Left hindlimb (tissue), 1 donor: ENCODE measurements at regions not wholly inside any gene's neighbourhood (a gene's known extent, or its start where the extent isn't known, plus 50 kb on each side); places are given as distances from the start of the nearest gene placed in this dataset.
"Not testable (repeated sequence)": the region's sequence is repeated elsewhere in the genome, so short reads cannot be mapped to it uniquely, and the experiment has no call there.

Source experiments
- DNase-seq: peaks from one replicate; pipeline ENCODE4 v3.0.0-alpha.2; 2018

DNA sequence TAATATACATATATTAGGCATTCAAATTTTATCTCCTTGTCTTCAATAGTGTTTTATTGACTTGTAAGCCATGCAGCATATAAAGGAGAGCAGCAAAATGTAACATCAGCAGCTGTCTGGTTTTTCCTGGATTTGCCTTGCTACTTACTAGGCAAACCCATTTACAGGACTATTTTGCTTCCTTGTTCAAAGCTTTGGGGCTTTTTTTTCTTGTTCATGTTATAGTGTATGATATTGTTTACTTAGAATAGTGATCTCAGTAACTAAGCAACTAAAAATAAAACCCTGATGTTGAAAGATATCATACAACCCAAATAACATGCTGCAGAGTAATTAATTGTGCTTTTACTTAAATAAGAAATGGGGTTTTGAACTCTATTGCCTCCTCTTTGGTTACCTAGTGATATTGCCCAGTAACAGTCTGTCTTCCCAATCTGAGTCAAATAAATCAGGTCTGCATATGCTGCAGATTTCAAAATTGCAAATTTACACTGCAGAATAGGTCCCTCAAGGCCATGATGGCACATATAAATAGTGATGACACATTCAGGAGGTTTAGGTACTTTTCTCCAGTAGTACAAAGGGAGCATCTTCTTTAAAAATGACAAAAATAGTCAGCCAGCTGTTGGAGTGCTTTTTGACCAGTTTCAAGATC lies 578.1 kb upstream of the NECTIN3 start:
- DNase-seq: no peak

DNA sequence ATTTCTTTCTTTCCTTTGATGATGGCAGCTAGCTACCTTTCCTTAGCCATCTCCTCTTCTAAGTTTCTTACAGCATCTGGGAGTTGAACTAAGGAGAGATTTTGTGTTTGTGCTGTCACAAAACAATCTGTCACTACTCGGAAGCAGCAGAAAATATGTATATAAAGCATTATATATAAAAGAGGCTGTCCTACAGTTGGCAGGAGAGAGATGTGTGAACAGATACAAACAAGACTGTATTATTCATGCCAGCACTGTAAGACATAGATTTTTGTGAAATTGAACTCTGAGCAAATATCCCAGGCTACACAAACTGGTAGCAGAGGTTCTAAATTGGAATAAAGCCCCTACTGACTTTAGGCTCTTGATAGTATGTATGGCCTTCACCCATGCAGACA lies 577.5 kb upstream of the NECTIN3 start:
- DNase-seq: no peak

DNA sequence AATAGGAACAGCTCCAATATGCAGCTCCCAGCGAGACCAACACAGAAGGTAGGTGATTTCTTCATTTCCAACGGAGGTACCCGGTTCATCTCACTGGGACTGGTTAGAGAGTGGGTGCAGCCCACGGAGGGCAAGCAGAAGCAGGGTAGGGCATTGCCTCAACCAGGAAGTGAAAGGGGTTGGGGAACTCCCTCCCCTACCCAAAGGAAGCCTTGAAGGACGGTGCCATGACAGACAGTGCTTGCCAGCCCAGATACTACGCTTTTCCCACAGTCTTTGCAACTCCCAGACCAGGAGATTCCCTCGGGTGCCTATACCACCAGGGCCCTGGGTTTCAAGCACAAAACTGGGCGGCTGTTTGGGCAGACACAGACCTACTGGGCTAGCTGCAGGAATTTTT lies 576.9 kb upstream of the NECTIN3 start:
- DNase-seq: no peak

DNA sequence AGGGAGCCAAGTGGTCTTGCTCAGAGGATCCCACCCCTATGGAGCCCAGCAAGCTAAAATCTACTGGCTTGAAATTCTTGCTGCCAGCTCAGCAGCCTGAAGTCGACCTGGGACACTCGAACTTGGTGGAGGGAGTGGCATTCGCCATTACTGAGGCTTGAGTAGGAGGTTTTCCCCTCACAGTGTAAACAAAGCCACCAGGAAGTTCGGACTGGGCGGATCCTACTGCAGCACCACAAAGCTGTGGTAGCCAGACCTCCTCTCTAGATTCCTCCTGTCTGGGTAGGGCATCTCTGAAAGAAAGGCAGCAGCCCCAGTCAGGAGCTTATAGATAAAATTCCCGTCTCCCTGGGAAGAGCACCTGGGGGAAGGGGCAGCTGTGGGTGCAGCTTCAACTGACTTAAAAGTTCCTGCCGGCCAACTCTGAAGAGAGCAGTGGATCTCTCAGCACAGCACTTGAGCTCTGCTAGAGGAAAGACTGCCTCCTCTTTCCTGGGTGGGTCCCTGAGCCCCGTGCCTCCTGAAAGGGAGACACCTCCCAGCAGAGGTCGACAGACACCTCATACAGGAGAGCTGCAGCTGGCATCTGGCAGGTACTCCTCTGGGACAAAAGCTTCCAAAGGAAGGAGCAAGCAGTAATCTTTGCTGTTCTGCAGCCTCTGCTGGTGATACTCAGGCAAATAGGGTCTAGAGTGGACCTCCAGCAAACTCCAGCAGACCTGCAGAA lies 576.3 kb upstream of the NECTIN3 start:
- DNase-seq: no peak

DNA sequence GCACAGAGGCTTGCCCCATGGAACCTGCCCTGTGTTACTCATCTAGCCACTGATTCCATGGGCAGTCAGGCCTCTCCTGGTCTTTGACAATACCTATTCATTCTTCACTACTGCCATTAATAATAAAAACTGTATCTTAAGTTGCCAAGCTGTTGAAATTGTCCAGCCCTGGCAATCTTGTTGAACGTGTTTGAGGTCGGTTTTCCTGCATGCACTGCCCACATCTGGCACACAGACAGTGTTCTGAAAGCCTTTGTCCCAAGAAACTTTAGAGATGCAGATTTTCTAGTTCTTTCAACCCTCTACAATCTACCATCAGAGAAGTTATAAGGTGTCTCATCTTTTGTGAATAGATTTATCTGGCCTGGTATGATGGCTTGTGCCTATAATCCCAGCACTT lies 567.2 kb upstream of the NECTIN3 start:
- no peak for DNase-seq

DNA sequence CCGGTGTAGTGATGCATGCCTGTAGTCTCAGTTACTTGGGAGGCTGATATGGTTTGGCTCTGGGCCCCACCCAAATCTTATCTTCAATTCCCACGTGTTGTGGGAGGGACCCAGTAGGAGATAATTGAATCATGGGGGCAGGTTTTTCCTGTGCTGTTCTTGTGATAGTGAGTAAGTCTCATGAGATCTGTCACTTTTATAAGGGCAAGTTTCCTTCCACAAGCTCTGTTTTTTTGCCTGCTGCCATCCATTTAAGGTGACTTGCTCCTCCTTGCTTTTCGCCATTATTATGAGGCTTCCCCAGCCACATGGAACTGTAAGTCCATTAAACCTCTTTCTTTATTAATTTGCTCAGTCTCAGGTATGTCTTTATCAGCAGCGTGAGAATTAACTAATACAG lies 566.7 kb upstream of the NECTIN3 start:
- DNase-seq: no peak

DNA sequence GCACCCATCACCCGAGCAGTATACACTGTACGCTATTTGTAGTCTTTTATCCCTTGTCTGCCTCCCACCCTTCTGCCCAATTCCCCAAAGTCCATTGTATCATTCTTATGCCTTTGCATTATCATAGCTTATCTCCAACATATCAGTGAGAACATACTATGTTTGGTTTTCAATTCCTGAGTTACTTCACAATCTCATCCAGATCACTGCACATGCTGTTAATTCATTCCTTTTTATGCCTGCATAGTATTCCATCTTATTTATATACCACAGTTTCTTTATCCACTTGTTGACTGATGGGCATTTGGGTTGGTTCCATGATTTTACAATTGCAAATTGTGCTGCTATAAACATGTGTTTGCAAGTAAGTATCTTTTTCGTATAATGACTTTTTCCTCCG lies 564.7 kb upstream of the NECTIN3 start:
- no peak for DNase-seq

DNA sequence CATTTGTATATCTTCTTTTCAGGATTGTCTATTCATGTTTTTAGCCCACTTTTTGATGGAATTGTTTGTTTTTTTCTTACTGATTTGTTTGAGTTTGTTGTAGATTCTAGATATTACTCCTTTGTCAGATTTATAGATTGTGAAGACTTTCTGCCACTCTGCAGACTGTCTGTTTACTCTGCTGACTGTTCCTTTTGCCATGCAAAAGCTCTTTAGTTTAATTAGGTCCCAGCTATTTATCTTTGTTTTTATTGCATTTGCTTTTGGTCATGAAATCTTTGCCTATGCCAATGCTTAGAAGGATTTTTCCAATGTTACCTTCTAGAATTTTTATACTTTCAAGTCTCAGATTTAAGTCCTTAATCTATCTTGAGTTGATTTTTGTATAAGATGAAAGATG lies 564.0 kb upstream of the NECTIN3 start:
- not testable (repeated sequence) for DNase-seq

DNA sequence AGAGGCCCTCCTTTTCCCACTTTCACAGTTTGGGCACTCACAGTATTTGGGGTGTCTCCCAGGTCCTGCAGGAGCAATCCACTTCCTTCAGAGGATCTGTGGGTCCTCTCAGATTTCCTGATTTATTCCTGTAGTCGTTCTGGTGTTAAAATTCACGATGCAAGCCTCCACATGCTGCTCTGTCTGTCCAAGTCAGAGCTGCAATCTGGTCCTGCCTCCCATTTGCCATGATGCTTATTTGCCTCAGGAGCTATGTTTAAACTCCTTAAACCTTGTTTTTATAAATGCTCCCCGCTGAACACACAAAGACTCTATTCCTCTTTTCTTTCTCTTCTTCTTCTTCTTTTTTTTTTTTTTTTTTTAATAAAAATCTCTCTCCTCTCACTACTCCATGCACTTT lies 558.7 kb upstream of the NECTIN3 start:
- DNase-seq: no peak

DNA sequence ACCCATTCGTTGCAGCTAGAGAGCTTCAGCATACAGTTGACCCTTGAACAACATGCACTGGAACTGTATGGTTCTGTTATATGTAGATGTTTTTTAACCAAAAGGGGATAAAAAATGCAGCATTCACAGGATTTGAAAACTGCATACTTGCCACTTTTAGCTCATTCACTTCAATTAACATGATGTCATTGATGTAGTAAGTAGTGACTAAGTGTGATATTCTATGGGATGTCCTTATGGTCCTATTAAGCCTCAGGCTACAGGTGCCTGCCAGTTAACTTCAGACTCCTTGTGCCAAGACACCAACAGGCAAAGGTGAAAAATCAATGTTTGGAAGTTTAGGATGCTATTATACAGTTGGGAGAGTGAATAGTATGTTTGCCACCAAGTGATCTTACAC lies 553.6 kb upstream of the NECTIN3 start:
- DNase-seq: no peak

DNA sequence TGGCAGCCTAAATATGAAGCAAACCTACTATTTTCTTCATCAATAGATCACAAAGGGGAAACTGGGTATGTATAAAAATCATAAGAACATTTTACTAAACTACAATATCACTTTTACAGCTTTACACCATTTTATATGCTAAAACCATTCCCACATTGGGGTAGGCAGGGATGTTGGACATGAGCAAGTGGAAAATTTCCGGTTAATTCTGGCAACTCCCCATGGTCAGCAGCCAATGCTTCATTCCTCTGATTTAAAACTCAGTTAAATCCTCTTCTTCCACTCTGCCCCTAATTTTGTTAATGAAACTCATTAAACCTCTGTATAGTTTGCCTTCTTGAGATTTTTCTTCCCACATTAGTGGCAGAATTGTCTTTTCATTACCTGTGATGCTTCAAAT lies 552.5 kb upstream of the NECTIN3 start:
- no peak for DNase-seq

DNA sequence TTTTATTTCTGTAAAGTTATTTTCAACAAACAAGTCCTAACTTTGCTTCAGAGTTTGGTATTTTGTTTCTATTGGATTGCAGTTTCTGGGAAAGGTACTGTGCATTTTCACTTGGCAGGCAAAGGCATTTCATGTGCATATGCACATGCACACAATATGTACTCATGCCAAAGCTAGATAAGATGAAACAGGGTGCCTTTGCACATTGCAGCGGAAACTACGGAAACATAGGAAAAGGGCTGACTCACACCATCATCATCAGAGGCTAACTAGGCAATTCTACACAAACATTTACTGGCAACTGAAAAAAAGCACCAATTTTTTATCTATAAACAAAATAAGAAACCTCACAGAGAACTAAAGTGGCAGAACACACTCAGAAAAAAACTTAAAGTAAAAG lies 550.6 kb upstream of the NECTIN3 start:
- DNase-seq: no peak

DNA sequence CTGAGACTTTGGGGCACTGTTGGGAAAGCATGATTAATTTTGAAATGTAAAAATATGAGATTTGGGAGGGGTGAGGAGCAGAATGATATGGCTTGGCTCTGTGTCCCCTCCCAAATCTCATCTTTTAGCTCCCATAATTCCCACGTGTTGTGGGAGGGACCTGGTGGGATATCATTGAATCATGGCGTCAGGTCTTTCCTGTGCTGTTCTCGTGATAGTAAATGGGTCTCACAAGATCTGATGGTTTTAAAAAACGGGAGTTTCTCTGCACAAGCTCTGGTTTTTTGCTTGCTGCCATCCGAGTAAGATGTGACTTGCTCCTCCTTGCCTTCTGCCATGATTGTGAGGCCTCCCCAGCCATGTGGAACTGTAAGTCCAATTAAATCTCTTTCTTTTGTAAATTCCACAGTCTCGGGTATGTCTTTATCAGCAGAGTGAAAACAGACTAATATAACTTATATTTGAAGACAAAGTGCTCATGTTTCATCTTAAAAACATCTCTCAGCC lies 546.0 kb upstream of the NECTIN3 start:
- DNase-seq: not testable (repeated sequence)

DNA sequence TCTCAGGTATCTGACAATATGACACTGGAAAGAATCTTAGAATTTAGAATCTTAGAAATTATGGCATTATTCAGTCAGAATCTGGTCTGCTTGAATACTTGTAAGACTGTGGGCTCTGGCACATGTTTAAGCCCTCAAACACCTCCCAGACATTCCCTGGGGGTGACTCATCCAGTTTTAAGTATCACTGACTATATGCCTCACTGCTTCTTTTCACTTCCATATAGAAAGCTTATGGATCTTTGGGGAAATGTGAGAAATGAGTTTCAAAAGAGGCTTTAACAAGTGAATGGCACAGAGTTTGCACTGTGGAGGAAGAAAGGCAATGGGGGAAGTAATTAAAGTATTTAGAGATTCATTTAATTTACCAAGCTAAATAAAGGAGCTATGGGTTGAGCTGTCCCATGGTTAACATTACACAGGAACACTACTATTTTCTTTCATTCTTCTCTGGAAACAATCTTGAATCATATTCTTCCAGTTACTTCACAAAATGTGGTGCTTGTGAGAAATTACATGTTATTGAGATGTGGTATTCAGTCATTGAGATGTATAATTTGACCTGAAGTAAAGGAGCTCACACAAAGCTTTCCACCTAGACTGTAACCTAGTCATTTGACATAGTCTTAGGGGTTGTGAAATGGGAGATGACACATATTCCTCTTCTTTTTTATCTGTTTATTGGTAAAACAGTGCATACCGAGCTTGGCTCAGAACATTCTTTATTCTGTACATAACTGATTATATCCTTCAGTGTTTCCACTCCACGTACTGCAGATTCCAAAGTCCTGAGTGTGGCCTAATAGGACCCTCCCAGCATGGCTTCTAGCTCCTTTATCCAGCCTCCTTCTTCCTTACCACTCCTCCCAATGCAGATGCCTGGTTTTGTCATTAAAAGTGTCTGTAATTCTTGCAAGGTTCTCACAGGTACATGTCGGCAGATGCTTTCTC lies 544.6 kb upstream of the NECTIN3 start:
- DNase-seq: no peak

DNA sequence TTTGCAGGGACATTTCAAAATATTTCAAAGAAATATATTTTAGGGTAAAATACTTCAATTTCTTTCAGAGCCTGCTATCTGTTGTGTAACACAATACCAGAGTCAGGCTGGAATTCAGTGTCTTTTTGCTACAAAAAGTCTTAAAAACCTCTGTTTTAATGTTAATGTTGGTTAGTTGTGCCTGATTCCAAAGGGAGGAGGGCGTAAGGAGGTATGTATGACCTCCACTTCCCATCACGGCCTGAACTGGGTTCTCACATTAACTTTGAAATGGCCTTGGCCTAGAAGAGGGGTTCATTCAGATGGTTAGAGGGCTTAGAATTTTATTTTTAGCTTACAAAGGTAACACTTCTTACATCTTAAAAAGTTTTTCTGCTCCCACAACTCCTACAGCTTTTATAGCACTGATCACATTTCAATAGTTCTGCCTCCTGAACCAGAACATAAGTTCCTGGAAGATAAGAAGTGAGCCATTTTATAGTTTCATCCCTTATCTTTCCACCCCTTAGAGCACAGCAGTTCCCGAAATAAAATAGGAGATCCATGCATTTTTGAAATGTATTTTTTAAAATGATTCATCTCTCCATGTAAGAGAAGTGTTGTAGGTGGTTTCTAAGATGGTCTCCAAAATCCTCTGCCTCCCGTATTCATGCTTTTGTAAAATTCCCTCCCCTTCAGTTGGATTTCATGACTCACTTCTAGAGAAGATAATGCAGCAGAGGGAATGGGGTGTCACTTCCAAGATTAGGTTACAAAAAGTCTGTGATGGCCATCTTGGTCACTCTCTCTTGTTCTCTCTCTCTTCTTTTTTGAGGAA lies 543.1 kb upstream of the NECTIN3 start:
- no peak for DNase-seq

DNA sequence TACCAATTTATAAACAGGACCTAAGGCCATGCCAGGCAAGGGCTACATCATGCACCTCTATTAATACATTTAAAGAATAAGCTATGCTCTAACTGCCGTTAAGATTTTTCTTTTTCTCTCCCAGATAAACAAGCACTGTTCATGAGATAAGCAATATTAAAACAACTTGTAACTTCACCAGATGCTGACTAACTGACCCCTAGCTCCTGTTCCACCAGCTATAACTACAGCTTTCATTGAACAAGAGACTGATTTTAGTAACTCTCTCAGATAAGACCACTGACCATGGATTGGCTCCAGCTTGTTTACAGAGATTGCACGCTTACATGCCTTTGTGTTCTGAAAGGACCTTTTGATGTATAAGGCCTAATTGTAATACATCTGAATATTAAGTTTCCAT lies 540.7 kb upstream of the NECTIN3 start:
- no peak for DNase-seq

DNA sequence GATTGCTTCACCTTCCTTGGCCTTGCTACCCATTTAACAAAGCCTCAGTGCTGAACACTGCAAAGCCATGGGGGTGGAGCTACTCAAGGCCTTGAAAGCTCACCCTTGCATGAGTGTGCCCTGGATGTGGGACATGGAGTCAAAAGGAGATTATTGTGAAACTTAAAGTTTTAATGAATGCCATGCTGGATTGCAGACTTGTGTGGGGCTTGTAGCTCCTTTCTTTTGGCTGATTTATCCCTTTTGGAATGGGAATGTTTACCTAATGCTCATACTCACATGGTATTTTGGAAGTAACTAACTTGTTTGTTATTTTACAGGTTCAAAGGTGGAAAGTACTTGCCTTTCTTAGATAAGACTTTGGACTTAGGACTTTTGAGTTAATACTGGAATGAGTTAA lies 538.5 kb upstream of the NECTIN3 start:
- no peak for DNase-seq

DNA sequence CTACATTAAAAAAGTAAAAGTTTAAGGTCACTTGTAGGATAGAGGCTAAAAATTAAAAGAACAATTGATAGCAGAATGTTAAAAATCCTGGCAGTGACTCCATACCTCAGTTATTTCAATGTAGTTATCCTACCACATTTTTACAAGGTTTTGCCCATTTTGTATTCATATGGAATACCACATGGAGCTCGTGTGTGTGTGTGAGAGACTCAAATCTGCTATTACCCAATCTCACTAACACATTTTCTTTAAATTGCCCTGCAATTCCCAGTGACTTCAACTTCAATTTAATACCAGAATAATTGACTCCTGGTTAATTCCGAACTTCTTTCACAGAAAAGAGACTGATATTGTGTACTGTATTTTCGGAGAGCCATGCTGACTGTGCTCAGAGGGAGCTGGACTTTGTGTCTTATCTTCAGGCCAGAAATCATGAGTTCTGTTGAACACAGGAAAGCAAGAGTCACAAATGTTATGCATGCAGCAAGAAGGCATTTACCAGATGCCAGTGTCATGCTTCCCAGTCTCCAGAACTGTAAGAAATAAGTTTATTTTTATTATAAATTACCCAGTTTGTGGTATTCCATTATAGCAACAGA lies 529.0 kb upstream of the NECTIN3 start:
- DNase-seq: no peak

DNA sequence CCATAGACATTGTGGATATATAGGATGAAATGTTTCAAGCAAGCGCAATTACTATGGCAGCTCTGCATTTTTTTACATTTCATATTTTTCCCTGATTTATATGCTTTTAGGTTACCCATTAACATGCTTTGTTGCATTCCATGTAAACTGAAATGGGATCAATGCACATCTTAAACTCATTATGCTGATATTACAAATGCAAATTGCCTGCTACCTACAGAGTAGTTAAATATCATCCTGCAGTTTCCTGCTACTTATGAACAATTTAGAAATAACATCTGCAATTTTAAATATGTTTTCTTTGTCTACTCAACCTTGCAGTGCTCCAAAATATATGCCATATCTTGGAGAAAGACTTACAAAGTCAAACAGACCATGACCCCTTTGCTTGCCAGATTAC lies 526.9 kb upstream of the NECTIN3 start:
- DNase-seq: no peak

DNA sequence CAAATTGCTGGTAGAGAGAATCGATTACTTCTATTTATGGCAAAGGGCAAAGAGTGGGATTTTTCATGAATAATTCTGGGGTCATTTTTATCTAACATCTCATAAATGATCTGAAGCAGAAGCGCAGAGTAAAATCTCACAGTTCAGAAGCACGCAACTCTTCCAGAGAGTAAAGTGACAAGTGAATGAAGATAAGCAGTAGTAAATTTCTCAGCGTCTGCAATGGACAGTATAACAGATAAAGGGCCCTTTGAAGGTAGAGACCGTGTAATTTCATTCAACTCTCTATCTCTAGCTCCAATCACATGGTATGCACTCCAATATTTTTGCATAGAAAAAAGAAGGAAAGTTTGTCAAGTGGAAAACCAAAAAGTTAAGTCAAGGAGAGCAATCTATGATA lies 521.1 kb upstream of the NECTIN3 start:
- DNase-seq: no peak

DNA sequence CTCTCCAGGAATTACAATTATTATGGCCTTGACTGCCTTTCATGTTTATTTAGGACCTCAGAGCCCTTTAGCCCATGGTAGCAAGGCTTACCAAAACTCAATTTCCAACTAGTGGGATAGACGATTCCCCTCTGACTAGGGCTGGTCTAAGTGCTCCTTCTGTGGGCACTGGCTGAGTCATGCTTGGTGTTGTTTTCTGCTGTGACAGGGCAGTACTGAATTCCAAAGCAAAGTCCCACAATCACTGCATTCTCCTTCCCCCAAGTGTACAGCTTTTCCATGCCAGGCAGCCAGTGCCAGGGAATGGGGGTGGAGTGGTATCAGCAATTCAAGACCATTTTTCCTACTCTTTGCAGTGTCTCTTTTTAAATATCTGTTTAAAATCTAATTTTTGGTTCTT lies 509.0 kb upstream of the NECTIN3 start:
- DNase-seq: no peak

DNA sequence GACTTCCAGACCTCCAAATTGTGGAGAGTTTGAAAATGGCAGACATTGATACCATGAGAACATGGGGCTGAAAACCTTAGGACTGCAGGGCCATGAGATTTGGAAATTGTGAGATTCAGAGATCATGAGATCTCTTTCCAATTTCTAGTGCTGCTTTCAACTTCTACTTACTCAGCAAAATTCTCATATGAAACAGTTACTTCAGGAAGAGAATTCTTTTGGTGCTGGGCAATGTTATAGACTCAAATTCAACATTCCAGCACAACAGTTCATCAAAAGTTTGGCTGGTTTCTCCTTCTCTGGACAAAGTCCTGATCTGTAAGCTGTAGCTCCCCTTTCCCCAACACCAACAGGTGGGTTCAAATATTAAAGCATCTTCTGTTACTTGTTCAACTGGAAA lies 506.9 kb upstream of the NECTIN3 start:
- DNase-seq: no peak
